ENCODE measurements at regions not wholly inside any gene's neighbourhood (a gene's known extent, or its start where the extent isn't known, plus 50 kb on each side); places are given as distances from the start of the nearest gene placed in this dataset.

DNA sequence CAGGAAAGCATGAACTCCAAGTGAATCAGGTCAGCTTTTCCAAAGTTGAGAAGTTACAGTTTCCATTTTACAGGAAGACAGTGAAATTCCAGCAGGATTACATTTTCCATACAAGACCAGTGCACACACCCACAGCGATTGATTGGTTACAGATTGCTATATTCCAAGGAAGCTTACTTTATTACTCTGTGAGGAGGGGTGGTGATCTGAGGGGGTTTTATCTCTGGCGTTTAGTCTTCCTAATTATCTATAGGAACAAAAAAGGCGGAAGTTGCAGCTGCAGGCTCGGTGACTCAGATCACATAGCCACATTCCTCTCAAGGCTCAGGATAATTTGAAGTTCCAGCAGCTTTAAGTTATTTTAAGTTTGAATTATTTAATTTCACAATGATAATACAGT is 450.4 kb upstream of the NMUR2 start:
- in situ Hi-C loops (cut with HindIII; ENCODE audit: low sequenced_read_pairs), result no loop called here

DNA sequence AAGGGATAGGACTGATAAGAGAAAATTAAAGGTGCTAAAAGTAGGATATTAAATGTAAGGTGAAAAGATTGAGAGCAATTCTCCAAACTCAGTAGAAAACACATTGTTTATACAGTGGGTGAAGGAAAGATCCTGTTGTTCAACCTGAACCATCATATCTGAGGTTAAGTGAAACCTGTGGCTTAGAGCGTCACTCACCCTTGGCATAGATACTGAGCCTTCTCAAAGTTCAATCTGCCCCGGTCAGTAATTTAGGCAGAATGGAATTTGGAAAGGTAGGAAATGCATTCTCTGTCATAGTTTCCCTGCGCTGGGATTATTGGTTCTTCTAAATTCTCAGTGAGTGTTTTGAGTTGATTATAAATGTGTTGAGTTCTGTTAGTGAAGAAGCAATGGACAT is 456.2 kb upstream of the NMUR2 start:
- in situ Hi-C loops (cut with HindIII; ENCODE audit: low sequenced_read_pairs), result no loop called here

DNA sequence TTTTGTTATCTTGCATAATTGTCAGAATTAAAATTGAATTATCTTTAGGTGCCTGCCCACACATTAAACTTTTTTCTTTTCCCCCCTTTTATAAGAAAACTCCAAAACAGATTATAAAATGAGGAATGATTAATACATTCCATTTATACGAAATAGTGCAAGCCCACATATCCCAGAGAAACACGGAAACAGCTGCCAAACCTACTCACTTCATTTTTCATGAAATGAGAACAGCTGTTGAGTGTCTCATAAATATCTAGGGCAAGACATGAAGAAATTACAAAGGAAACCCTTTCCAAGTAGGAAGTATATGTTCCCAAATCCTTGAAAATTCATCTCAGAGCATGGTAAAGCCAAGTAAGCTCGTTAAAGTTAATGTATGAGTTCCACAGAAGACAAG is 459.4 kb upstream of the NMUR2 start:
- in situ Hi-C loops (cut with HindIII; ENCODE audit: low sequenced_read_pairs), result no loop called here

DNA sequence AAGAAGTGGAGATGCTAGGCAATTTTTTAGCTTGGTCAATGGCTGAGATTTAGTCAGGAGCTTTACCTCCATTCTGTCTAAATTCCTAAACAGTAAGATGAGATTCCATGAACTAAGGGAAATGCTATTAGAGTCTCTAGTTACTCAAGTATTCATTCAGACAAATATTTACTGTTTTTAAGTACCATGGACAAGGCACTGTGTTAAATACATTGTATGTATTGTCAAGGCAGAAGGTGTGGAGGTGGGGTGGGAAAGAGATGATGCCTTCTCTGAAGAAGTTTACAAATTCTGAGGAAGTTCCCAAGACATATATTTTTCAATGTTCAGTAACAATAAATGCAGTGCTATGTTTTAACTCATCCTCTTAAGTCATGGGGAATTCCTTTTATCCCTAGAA is 459.9 kb upstream of the NMUR2 start:
- in situ Hi-C loops (cut with HindIII; ENCODE audit: low sequenced_read_pairs), result loop anchor here (5.0 kb wide), 1 partner anchor 402 kb away; no protein-coding TSS in a partner anchor

DNA sequence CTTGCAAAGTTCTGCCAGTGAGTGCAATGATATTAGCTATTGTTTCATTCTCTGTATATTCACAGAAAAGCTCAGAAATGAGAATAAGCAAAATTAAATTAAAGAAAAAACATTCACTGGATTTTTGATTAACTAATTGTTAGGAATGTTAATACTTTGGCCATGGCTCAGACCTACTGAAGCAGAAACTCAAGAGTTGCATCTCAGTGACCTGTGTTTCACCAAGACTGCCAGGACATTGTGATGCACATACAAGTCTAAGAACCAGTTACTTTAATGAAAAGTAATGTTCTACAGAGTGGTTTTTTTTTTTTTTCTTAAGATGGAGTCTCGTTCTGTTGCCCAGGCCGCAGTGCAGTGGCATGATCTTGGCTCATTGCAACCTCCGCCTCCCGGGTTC is 464.9 kb upstream of the NMUR2 start:
- in situ Hi-C loops (cut with HindIII; ENCODE audit: low sequenced_read_pairs), result loop anchor here (5.0 kb wide), 1 partner anchor 397 kb away; no protein-coding TSS in a partner anchor

DNA sequence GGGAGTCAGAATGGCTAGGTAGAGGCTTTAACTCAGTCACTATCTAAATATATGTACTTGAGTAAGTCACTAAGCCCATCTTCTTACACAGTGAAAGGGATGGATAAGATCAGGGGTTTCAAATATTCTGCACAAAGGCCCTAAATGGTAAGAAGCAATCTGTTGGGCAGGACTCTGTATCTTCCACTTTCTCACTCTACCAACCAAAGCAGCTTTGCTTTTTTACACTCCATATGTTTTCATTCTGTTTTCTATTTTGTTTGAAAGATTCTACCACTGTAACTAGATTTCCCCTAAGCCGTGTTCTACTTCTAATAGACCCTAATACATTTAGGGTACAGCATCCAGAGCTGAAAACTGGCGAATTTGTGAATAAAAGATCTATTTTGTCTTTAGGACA is 477.5 kb upstream of the NMUR2 start:
- in situ Hi-C loops (cut with HindIII; ENCODE audit: low sequenced_read_pairs), result no loop called here

DNA sequence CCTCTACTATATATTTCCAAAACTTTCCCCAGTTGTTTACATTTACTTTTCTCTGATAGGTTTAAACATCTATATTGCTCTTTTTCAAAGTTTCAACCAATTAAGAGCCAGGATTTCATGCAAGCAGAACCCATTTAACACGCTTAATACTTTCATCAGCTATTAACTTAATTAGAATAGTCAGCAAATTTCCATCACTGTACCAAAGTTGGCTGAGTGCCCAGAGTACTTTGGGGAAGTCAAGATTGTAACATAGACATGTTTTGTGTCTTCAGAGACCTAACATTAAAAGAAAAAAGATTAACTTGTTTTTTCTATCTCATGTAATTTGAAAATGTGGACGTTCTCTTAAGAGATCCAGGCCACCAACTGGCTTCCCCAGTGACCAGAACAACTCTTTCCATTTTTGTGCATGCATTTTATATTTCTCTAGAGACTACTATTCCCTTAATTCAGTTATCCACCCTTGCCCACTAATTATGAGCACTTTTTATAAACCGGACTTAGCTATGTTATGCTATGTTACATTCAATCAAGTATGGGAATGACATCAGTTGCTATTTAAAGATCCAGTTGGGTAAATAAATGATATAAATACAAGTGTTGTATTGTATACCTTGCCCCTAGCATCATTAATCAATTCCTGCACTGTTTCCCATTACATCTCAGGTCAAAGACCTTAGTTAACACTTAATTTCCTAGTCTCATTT is 478.1 kb upstream of the NMUR2 start:
- in situ Hi-C loops (cut with HindIII; ENCODE audit: low sequenced_read_pairs), result no loop called here

DNA sequence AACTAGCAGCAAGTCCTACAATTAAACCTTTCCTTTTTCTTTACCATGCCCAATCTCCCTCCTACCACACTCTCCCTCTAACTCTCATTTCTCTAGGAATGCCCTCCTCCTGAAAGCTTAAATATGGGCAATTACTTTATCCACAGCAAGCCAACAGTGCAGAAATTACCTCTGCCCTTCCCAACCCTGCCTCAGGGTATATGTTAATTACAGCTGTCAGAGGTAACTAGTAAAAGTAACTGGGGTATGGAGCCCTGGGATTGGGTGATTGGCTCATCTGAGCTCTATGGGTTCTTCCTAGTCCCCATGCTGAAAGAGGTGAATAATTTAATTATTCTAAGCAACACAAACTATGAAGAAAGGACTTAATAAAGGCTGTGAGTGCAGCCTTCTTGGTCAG is 478.9 kb upstream of the NMUR2 start:
- in situ Hi-C loops (cut with HindIII; ENCODE audit: low sequenced_read_pairs), result no loop called here

DNA sequence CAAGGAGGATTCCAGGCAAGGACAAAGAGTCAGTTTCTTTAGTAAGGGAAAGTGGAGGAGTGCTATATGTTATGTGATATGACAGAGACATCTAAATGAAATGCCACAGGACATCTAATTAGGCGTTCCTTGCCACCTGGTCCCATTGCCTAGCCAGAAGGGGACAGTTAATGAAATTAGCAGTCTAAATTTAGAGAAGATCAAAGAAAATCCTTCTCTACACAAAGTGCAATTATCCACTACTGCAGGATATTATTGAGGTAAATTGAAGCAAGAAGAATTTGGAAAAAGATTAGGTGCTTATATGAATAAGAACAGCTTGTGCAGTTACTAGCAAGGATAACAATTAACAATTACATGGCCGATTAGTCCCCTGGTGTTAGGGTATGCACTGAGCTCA is 495.3 kb upstream of the NMUR2 start:
- in situ Hi-C loops (cut with HindIII; ENCODE audit: low sequenced_read_pairs), result no loop called here

DNA sequence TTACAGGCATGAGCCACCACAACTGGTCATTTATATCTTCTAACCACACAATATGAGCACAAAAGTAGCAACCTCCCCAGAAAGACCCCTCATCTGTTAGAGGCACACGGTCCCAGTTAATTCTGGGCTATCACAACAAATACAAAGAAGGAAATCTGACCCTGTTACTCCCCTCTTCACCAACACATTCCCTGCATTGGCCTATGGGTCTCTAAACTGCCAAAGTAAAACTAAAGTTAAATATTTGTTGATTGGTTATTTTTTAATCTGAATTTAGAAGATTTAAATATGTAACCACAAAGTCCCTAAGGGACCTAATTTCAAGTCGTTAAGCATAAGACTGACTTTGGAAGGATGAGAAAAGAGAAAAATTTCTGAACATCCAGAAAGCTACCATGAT is 496.7 kb upstream of the NMUR2 start:
- in situ Hi-C loops (cut with HindIII; ENCODE audit: low sequenced_read_pairs), result no loop called here

DNA sequence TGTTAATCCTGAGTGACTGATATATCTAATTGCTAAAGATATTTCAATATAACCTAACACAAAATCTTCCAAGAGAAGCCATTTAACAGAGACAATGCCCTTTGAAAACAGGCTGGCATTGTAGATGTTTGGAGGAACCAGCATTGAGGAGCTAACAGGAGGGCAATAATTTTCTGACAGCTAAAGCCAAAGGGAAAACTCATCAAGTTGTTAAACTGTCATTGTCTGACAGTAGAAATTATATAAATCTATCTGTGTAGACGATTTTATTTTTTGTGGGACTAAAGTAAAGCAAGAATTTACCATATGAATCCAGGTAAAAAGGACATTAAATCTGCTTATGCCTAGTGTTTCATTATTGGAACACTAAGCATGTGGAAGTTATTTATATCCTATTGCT is 500.2 kb upstream of the NMUR2 start:
- in situ Hi-C loops (cut with HindIII; ENCODE audit: low sequenced_read_pairs), result no loop called here

DNA sequence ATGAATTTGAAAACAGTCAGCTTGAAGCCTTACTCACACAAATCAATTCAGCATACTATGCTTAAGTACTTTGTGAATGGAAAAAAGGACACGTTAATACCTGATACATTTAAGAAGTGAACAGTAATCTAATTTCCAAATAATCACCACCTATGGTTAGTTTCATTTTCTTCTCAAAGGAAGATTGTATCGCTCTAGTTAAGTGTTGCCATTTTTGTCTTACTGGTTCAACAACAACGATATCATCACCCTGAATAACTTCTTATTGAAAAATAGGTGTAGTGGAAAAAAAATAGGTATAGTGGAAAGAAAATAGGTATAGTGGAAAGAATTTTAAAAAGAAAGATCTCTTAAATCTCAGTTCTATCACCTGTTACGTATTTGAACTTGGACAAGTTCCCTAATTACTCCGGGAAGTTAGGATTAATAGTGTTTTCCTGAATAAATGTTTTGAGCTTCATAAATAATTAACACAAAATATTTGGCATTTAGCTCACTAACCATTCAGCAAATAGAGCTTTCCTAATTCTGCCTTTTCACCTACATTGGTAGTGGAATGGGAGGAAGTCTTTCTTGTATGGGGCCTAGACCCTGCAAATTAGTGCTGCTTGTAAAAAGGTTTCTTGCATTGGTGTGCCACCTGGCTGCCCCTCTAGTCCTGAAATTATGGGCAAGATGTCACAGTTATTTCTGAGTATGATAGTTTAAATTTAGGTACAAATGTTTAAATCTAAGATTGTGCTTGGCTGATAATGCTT is 502.6 kb upstream of the NMUR2 start:
- in situ Hi-C loops (cut with HindIII; ENCODE audit: low sequenced_read_pairs), result no loop called here

DNA sequence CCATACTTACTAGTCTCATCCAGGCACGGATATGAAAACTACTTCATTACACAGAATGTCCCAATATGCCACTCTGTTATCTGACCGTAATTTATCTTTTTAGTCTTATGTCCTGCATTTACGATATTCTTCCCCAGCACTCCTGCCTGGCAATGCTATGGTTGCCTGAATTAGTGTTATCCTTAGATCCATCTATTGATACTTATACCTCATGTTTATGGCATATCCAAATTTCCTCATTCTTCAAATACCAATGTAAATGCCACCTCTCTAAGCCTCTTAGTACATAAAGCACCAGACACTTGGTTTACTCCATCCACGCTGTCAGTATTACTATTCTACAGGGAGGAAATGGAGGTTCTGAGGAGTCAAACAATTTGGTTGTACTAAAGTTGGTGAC is 507.8 kb upstream of the NMUR2 start:
- in situ Hi-C loops (cut with HindIII; ENCODE audit: low sequenced_read_pairs), result no loop called here

DNA sequence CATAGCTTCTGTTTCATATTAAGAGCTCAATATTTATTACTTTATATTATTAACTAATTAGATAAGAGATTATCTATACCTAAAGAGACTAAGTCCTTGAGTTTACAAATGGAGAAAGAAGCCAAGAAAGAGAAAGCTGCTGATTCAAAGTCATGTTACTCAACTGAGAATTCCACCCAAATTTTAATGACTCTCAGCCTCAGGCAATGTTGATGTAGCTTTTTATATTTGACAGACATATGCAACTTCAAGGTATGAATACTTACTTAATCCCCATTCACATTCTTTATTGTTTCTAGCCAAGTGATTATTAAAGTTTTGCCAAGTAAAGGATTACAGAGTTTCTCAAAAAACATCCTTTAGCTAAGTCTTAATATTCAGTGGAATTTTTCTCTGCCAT is 527.5 kb upstream of the NMUR2 start:
- in situ Hi-C loops (cut with HindIII; ENCODE audit: low sequenced_read_pairs), result no loop called here

DNA sequence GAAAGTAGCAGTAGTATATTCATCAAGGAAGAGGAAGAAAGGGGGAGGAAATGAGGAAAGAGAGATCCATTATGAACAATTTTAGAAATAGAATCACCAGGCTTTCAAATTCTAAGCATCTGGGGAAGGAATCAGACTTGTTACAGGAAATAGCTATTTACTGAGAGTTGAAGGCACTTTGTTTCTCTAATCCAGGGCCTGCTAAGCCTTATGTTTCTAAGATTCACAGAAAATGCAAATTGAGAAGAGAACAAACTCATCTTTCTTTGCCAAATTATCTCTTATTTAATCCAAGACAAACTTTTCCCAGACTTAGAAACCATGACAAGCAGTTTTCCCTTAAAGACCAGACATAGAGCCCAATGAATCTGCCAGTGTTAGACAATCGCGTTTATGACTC is 528.0 kb upstream of the NMUR2 start:
- in situ Hi-C loops (cut with HindIII; ENCODE audit: low sequenced_read_pairs), result no loop called here

DNA sequence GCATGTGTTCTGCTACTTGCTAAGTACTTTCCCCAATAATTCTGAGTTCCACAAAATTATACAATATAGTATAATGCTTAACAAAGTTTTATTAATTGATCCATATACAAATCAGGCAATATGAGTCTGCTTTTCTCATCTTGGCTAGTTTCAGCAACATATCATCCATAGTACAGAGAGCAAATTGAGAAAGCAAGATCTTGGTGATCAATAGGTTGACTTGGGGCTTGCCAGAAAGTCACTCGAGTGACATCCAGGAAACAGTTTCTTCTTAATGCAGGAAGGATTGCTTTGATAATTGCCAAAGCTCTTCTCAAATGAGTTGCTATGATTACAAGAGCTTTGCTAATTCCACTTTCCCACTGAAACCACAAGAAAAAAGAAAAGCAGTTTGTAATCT is 533.6 kb upstream of the NMUR2 start:
- in situ Hi-C loops (cut with HindIII; ENCODE audit: low sequenced_read_pairs), result no loop called here

DNA sequence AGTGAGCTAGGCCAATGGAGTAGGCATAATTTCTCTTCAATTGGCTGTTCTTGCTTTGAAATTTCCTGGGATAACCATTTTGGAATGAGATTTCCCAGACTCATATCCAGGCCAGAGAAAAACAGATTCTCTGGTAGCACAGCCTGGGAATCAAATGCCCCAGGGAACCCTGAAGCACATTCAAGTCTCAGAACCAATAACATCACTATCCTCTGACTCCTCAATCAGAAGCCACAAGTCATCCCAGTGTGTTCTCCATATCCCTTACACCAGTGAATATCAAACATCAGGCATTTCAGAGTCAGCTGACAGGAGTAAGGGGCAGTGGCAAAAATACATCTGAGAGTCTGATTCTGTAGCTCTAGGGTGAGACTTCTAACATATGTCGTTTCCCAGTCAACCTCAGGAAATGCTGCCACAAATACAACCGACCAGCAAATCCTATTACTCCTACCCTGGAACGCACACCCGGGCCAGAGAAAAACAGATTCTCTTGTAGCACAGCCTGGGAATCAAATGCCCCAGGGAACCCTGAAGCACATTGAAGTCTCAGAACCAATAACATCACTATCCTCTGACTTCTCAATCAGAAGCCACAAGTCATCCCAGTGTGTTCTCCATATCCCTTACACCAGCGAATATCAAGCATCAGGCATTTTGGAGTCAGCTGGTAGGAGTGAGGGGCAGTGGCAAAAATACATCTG is 537.7 kb upstream of the NMUR2 start:
- in situ Hi-C loops (cut with HindIII; ENCODE audit: low sequenced_read_pairs), result no loop called here

DNA sequence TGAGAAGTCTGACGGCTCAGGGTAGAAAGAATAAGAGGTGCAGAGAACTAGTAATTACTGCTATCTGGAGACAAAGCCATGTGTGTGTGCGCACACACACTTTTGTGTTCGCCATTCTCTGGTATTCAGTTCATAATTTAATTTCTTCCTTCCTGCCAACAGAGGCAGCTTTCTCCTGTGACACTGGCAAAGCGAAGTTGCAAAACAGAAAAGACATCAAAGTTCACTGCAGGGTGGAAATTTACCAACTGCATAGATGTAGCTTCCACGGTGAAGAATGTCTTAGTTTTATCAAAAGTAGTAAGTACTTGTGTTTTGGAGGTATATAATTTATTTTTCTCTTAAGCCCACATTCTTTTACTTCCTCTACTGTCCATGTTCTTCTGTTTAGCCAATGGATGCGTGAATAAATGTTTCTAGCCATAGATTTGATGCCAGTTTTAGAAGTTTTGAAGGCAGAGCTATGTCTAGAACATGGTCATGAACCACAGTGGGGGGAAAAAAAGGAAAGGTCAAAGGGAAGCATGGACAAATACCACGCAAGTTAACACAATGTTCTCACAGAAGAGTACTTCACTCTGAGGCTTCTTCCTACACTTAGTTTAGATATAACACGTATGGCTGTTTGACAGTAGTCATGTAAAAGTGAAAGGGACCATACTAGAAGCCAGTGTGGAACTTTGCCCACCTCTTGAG is 536.5 kb upstream of the GRIA1 start:
- in situ Hi-C loops (cut with HindIII; ENCODE audit: low sequenced_read_pairs), result no loop called here

DNA sequence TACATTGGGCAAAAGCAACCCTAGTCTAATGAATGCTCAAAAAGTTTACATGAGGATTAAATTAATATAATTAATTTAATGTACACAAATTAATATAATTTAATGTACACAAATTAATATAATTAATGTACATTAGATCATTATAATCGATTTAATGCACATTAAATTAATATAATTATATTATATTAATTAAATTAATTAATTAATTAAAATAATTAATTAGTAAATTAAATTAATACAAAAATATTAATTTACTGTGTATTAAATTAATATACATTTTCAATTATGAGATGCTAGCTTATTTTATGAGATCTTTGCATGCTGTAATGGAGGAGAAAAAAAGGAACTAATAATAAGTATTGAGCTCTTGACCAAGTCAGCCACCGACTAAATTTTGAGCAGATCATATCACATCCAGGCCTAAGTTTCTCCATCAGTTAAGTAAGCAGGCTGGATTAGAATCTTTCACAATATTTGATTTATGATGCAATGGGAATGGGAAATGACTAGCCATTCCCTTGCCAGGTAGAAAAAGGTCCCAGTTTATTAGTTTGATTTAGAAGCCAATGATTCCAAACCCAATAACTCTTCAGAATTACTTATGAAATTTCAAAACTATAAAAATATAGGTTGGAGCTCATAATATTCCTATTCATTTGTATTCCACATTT is 533.4 kb upstream of the GRIA1 start:
- in situ Hi-C loops (cut with HindIII; ENCODE audit: low sequenced_read_pairs), result no loop called here

DNA sequence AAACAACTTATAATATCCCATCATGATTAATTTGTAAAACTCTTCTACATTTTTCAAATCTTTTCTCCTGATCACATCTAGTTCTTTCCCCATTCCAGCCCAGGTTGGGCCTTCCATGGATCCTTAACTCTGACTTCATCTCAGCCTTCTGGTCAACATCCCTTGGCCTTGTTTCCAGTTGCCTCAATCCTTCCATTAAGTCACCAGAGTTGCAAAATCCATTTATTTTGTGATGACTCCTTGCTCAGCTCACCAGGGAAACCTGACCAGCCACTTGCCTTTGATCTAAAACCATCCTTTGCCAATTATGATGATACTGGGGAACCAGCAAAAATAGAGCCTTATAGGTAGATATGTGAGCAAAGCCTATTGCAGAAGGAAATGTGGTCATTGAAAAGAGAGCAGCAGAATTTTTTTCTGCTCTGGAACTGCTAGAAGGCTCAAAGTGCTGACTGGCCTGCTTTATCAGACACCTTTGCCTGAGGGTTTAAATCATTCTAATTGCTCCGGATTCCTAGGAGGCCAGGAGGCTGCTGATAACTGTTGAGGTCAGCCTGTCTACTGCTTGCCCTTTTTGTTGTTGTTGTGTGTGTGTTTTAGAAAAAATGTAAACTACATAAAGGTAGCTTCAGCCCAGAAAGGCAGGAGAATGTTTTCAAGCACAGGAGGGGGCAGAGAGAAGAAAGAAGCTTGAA is 512.2 kb upstream of the GRIA1 start:
- in situ Hi-C loops (cut with HindIII; ENCODE audit: low sequenced_read_pairs), result no loop called here

Data from endothelial cell of hepatic sinusoid (primary cell).